Activated naive CD8-positive, alpha-beta T cell treated with anti-CD3 and anti-CD28 coated beads, Interleukin-2, amount 50 U/mL, for 24 hours (primary cell): ENCODE measurements at regions not wholly inside any gene's neighbourhood (a gene's known extent, or its start where the extent isn't known, plus 50 kb on each side); places are given as distances from the start of the nearest gene placed in this dataset.
"Not testable (repeated sequence)": the region's sequence is repeated elsewhere in the genome, so short reads cannot be mapped to it uniquely, and the experiment has no call there.

Experiments
- ATAC-seq: fragments of 150-1000 bp; cut with Tn5 transposase; one replicate; pipeline ENCODE4 v1.10.0; 2021
- DNase-seq: peaks from one replicate; pipeline ENCODE4 v3.0.0; 2021
- H3K27ac Mint-ChIP-seq: one replicate; pipeline ENCODE4 v1.8.0; 2021; ENCODE audit warnings: mild to moderate bottlenecking, mixed read lengths
- H3K27me3 Mint-ChIP-seq: one replicate; pipeline ENCODE4 v1.8.0; 2021; ENCODE audit warnings: mixed read lengths
- H3K36me3 Mint-ChIP-seq: one replicate; pipeline ENCODE4 v1.8.0; 2021; ENCODE audit warnings: low read depth, mixed read lengths
- H3K4me1 Mint-ChIP-seq: one replicate; pipeline ENCODE4 v1.8.0; 2021; ENCODE audit warnings: mixed read lengths
- H3K4me3 Mint-ChIP-seq: one replicate; pipeline ENCODE4 v1.8.0; 2021; ENCODE audit warnings: mild to moderate bottlenecking, moderate library complexity, mixed read lengths
- H3K9me3 Mint-ChIP-seq: one replicate; pipeline ENCODE4 v1.8.0; 2021; ENCODE audit warnings: mixed read lengths

GRCh38 chr17:22514315-22514714, 822.0 kb downstream of the KCNJ18 start:
- Mint-ChIP-seq H3K4me1 (no peaks in the 10 kb centered on the region), H3K4me3 (no peak overlapping the region), H3K27me3 (no peaks in the 10 kb centered on the region), H3K27ac (no peak overlapping the region), H3K9me3 (peaks cover 9% of the 10 kb centered on the region), H3K36me3 (no peaks in the 10 kb centered on the region)
- DNase-seq (no peak), ATAC-seq (no peak)

DNA sequence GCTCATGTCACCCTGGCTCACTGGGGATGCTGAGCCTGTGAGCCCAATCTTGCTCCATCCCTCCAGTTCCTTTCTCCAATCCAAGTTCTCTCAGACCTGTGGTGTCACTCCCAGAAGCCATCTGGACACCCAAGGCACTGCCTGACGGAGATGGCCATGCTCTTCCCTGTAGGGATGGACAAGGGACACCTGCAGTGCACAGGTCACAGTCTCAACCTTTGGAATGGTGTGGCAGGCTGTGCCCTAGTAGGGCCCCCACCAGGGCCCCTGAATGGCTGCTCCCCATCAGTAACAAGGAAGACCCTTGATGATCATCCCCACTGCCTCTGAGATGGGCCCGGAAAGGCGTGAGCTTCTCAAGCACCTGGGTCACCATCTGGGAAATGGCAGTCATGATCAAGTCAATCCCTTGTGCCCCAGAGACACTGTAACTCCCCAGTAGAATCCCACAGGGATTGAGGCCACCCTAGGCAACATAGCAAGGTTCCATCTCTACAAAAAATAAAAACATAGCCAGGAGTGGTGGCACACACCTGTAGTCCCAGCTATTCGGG, 822.5 kb downstream of the KCNJ18 start:
- ATAC-seq (no peak), DNase-seq (no peak)
- no peaks in the 10 kb centered on the region for H3K27me3 Mint-ChIP-seq
- H3K9me3 Mint-ChIP-seq = peaks cover 8% of the 10 kb centered on the region
- H3K4me1 Mint-ChIP-seq = no peaks in the 10 kb centered on the region
- H3K27ac Mint-ChIP-seq = no peak overlapping the region
- H3K4me3 Mint-ChIP-seq = no peak overlapping the region
- H3K36me3 Mint-ChIP-seq = no peaks in the 10 kb centered on the region

GRCh38 chr17:22515599-22515998, 823.3 kb downstream of the KCNJ18 start:
- H3K27ac Mint-ChIP-seq = no peak overlapping the region
- ATAC-seq (no peak), DNase-seq (no peak)
- H3K27me3 Mint-ChIP-seq = no peaks in the 10 kb centered on the region
- no peaks in the 10 kb centered on the region for H3K36me3 Mint-ChIP-seq
- H3K4me3 Mint-ChIP-seq = no peak overlapping the region
- H3K9me3 Mint-ChIP-seq = peaks cover 5% of the 10 kb centered on the region
- H3K4me1 Mint-ChIP-seq = no peaks in the 10 kb centered on the region

- no peaks in the 10 kb centered on the region for H3K4me1 Mint-ChIP-seq
- peaks cover 5% of the 10 kb centered on the region for H3K9me3 Mint-ChIP-seq
- no peak for ATAC-seq
These were observed 824.7 kb downstream of the KCNJ18 start for GRCh38 chr17:22516861-22517636.

DNA sequence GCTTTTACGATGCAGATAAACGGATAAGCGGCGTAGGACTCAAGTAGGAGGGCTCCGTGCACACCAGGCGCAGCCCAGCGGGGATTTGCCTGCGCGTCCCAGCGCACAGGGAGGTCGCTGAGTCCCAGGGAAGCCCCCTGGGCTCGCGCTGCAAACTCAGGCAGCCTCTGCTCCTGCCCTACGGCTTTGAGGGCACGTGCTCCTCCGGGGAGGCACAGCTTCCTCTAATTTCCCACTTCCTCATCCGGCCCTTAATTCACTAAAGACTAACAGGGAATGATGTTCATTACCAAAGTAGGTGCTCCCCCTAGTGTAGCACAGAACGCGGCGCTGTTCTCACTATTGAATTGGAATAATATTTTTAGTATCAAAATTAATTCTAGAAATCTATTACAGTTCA, 825.4 kb downstream of the KCNJ18 start:
- H3K27me3 Mint-ChIP-seq = no peaks in the 10 kb centered on the region
- no peaks in the 10 kb centered on the region for H3K4me1 Mint-ChIP-seq
- H3K36me3 Mint-ChIP-seq = no peaks in the 10 kb centered on the region
- no peak overlapping the region for H3K27ac Mint-ChIP-seq
- no peak overlapping the region for H3K4me3 Mint-ChIP-seq
- ATAC-seq = no peak
- DNase-seq = no peak
- peaks cover 5% of the 10 kb centered on the region for H3K9me3 Mint-ChIP-seq

More at GRCh38 chr17:22516861-22517636, 824.7 kb downstream of the KCNJ18 start:
- no peak for DNase-seq
- no peak overlapping the region for H3K27ac Mint-ChIP-seq
- H3K36me3 Mint-ChIP-seq = no peaks in the 10 kb centered on the region
- no peak overlapping the region for H3K4me3 Mint-ChIP-seq
- no peaks in the 10 kb centered on the region for H3K27me3 Mint-ChIP-seq

- Mint-ChIP-seq H3K27ac (no peak overlapping the region), H3K4me3 (no peak overlapping the region), H3K9me3 (peaks cover 5% of the 10 kb centered on the region), H3K36me3 (no peaks in the 10 kb centered on the region), H3K27me3 (no peaks in the 10 kb centered on the region), H3K4me1 (no peaks in the 10 kb centered on the region)
- ATAC-seq = no peak
- DNase-seq = no peak
These were observed 825.9 kb downstream of the KCNJ18 start for GRCh38 chr17:22518185-22518584.

DNA sequence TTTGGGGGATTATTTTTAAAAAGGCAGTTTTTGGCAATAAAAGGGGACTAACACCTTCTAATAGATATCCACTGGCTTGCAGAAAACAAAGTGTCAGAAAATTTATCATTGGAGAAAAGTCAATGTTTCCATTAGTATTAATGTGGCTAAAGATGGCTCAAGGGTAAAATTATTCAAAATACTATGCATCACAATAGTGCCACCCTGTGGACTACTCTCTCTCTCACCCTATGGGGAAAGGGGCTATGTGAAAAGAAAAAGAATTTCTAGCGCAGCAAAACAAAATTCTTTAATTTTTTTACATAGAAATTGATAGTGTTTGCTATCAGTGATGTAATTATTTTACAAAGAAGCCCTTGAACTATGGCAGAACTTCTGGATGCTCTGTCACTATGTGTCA, 856.5 kb downstream of the KCNJ18 start:
- not testable (repeated sequence) for H3K27ac Mint-ChIP-seq, H3K27me3 Mint-ChIP-seq, ATAC-seq, H3K36me3 Mint-ChIP-seq, H3K4me3 Mint-ChIP-seq, H3K4me1 Mint-ChIP-seq, DNase-seq, H3K9me3 Mint-ChIP-seq

GRCh38 chr17:22551695-22552415, 859.5 kb downstream of the KCNJ18 start:
- not testable (repeated sequence) for H3K27ac Mint-ChIP-seq, H3K4me1 Mint-ChIP-seq, ATAC-seq, H3K9me3 Mint-ChIP-seq, H3K4me3 Mint-ChIP-seq, H3K36me3 Mint-ChIP-seq, H3K27me3 Mint-ChIP-seq, DNase-seq

- no peak overlapping the region for H3K27ac Mint-ChIP-seq
- H3K4me1 Mint-ChIP-seq = no peaks in the 10 kb centered on the region
- H3K27me3 Mint-ChIP-seq = no peaks in the 10 kb centered on the region
- DNase-seq = no peak
- no peak for ATAC-seq
- peaks cover 17% of the 10 kb centered on the region for H3K9me3 Mint-ChIP-seq
- no peak overlapping the region for H3K4me3 Mint-ChIP-seq
- H3K36me3 Mint-ChIP-seq = no peaks in the 10 kb centered on the region
These were observed 877.3 kb downstream of the KCNJ18 start for GRCh38 chr17:22569459-22570143.

- no peaks in the 10 kb centered on the region for H3K27me3 Mint-ChIP-seq
- no peak for ATAC-seq
These were observed 878.0 kb downstream of the KCNJ18 start for GRCh38 chr17:22570144-22570845.

GRCh38 chr17:22599322-22599721, 907.0 kb downstream of the KCNJ18 start:
- Mint-ChIP-seq H3K4me1 (no peaks in the 10 kb centered on the region), H3K27me3 (no peaks in the 10 kb centered on the region), H3K27ac (no peak overlapping the region), H3K9me3 (peaks cover 10% of the 10 kb centered on the region), H3K4me3 (no peak overlapping the region), H3K36me3 (no peaks in the 10 kb centered on the region)
- no peak for DNase-seq
- no peak for ATAC-seq

More at GRCh38 chr17:22570144-22570845, 878.0 kb downstream of the KCNJ18 start:
- Mint-ChIP-seq H3K36me3 (no peaks in the 10 kb centered on the region), H3K4me1 (no peaks in the 10 kb centered on the region), H3K4me3 (no peak overlapping the region), H3K27ac (no peak overlapping the region), H3K9me3 (peaks cover 17% of the 10 kb centered on the region)
- no peak for DNase-seq

DNA sequence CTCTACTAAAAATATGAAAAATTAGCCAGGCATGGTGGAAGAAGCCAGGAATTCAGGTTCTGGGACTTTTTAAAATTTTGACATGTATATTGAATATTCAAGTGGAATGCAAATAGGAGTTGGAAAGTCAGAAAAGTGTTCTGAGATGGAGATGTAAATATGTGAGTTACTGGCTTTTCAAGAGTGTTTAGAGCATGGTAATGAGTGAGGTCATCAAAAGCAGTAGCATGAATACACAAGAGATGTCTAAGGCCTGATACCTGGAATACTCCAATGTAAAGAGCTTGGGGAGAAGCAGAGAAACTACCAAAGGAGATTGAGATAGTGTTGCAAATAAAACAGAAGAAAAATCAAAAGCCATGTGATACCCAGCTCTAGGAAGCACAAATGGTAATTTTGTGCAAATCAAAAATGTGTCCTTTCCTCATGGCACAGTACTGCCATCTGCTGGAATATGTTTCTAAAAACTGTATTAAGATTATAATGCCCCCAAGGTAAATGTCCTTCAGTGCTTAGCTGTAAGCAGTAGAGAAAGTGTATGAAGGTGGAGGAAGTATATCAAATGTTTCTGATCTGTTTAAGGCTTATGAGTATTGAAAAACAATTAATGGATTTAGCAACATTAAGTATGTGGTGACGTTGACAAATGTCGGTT, 908.4 kb downstream of the KCNJ18 start:
- no peak for DNase-seq
- no peak for ATAC-seq
- Mint-ChIP-seq H3K9me3 (peaks cover 9% of the 10 kb centered on the region), H3K36me3 (no peaks in the 10 kb centered on the region), H3K4me3 (no peak overlapping the region), H3K4me1 (no peaks in the 10 kb centered on the region), H3K27ac (no peak overlapping the region), H3K27me3 (no peaks in the 10 kb centered on the region)
